Loucy (cell line): ENCODE measurements at regions not wholly inside any gene's neighbourhood (a gene's known extent, or its start where the extent isn't known, plus 50 kb on each side); places are given as distances from the start of the nearest gene placed in this dataset.

Experiments used
- EZH2phosphoT487 ChIP-seq: fragments of 200-600 bp; IDR thresholded peaks from 2 replicates; pipeline ENCODE4 v1.6.1; 2018; ENCODE audit warnings: antibody characterized with exemption, mild to moderate bottlenecking, moderate library complexity, borderline replicate concordance
- TF ChIP-seq, protein P1 (sequence below): fragments of 200-600 bp; sonication (generic); conservative IDR thresholded peaks from 2 replicates; pipeline ENCODE4 v1.5.1; 2014; ENCODE audit warnings: mild to moderate bottlenecking, antibody characterized with exemption, low read length

DNA sequence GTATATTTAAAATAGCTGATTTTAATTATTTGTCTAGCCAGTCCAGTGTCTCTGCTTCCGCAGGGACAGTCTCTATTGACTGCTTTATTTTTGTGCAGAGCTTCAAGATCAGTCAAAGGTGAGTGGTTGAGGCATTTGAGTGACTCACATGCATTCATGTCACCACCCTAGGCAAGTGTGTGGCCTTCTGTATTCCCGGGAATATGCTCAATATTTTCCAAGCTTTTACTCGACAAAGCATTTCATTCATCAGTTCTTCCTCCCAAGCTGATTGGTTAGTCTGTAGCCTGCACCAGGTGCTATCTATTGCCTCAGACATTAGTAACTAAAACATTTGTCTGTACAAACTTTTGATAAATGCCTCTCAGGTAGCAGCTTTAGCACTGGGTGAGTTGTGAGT lies 471.5 kb upstream of the NRG3 start:
- TF ChIP-seq, protein P1, sequence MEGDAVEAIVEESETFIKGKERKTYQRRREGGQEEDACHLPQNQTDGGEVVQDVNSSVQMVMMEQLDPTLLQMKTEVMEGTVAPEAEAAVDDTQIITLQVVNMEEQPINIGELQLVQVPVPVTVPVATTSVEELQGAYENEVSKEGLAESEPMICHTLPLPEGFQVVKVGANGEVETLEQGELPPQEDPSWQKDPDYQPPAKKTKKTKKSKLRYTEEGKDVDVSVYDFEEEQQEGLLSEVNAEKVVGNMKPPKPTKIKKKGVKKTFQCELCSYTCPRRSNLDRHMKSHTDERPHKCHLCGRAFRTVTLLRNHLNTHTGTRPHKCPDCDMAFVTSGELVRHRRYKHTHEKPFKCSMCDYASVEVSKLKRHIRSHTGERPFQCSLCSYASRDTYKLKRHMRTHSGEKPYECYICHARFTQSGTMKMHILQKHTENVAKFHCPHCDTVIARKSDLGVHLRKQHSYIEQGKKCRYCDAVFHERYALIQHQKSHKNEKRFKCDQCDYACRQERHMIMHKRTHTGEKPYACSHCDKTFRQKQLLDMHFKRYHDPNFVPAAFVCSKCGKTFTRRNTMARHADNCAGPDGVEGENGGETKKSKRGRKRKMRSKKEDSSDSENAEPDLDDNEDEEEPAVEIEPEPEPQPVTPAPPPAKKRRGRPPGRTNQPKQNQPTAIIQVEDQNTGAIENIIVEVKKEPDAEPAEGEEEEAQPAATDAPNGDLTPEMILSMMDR = no peak
- TF ChIP-seq EZH2phosphoT487 = no peak
